Neural progenitor cell (in vitro differentiated cells): ENCODE measurements at regions not wholly inside any gene's neighbourhood (a gene's known extent, or its start where the extent isn't known, plus 50 kb on each side); places are given as distances from the start of the nearest gene placed in this dataset.

ENCODE experiments used
- DNase-seq: peaks from one replicate; pipeline ENCODE4 v3.0.0-alpha.2; 2016; ENCODE audit warnings: low spot score
- H2AFZ ChIP-seq: fragments of 200-600 bp; sonication (generic); replicated peaks from 2 replicates; pipeline ENCODE4 v1.6.1; 2016; ENCODE audit warnings: antibody characterized with exemption
- H3F3A ChIP-seq: fragments of 200-600 bp; sonication (generic); 2 replicates; pipeline ENCODE4 v1.6.1; 2016; ENCODE audit warnings: antibody characterized with exemption, low read depth
- H3K27ac ChIP-seq: fragments of 200-600 bp; sonication (generic); 2 replicates; pipeline ENCODE4 v1.5.1; 2016; ENCODE audit warnings: mild to moderate bottlenecking
- H3K27me3 ChIP-seq: fragments of 200-600 bp; sonication (generic); 2 replicates; pipeline ENCODE4 v1.6.1; 2016; ENCODE audit warnings: mild to moderate bottlenecking, moderate library complexity
- H3K36me3 ChIP-seq: fragments of 200-600 bp; sonication (generic); 2 replicates; pipeline ENCODE4 v1.5.1; 2016
- H3K4me1 ChIP-seq: fragments of 200-600 bp; sonication (generic); 2 replicates; pipeline ENCODE4 v1.6.1; 2016; ENCODE audit warnings: mixed run types
- H3K4me2 ChIP-seq: fragments of 200-600 bp; sonication (generic); 2 replicates; pipeline ENCODE4 v1.6.1; 2016
- H3K4me3 ChIP-seq: fragments of 200-600 bp; sonication (generic); 2 replicates; pipeline ENCODE4 v1.5.1; 2016
- H3K79me2 ChIP-seq: fragments of 200-600 bp; sonication (generic); 2 replicates; pipeline ENCODE4 v1.6.1; 2016; ENCODE audit warnings: low read depth
- H3K9ac ChIP-seq: fragments of 200-600 bp; sonication (generic); 2 replicates; pipeline ENCODE4 v1.6.1; 2016
- H3K9me3 ChIP-seq: fragments of 200-600 bp; sonication (generic); 2 replicates; pipeline ENCODE4 v1.5.1; 2016; ENCODE audit warnings: low read depth
- H4K20me1 ChIP-seq: fragments of 200-600 bp; sonication (generic); 2 replicates; pipeline ENCODE4 v1.6.1; 2016; ENCODE audit warnings: low read depth
- H3K27ac Mint-ChIP-seq: 3 replicates; pipeline ENCODE4 v1.8.0; 2021; ENCODE audit warnings: mixed read lengths
- H3K27me3 Mint-ChIP-seq: 2 replicates; pipeline ENCODE4 v1.8.0; 2022; ENCODE audit warnings: low read depth, mild to moderate bottlenecking, inconsistent platforms, moderate library complexity, mixed read lengths; ENCODE audit not compliant: insufficient read depth
- H3K36me3 Mint-ChIP-seq: 3 replicates; pipeline ENCODE4 v1.8.0; 2021; ENCODE audit warnings: mixed read lengths
- H3K4me1 Mint-ChIP-seq: 3 replicates; pipeline ENCODE4 v1.8.0; 2021; ENCODE audit warnings: mixed read lengths
- H3K4me3 Mint-ChIP-seq: 3 replicates; pipeline ENCODE4 v1.8.0; 2021; ENCODE audit warnings: mild to moderate bottlenecking, moderate library complexity, mixed read lengths
- H3K9me3 Mint-ChIP-seq: 3 replicates; pipeline ENCODE4 v1.8.0; 2020; ENCODE audit warnings: mixed read lengths
- EZH2 ChIP-seq: fragments of 200-600 bp; sonication (generic); IDR thresholded peaks from 2 replicates; pipeline ENCODE4 v1.6.1; 2017; ENCODE audit warnings: antibody characterized with exemption, mild to moderate bottlenecking, moderate library complexity
- EZH2phosphoT487 ChIP-seq: fragments of 200-600 bp; sonication (generic); IDR thresholded peaks from 2 replicates; pipeline ENCODE4 v1.6.1; 2017; ENCODE audit warnings: antibody characterized with exemption
- TF ChIP-seq, protein P1 (sequence below): fragments of 200-600 bp; sonication (generic); IDR thresholded peaks from 2 replicates; pipeline ENCODE4 v1.5.1; 2017; ENCODE audit warnings: antibody characterized with exemption, mild to moderate bottlenecking

DNA sequence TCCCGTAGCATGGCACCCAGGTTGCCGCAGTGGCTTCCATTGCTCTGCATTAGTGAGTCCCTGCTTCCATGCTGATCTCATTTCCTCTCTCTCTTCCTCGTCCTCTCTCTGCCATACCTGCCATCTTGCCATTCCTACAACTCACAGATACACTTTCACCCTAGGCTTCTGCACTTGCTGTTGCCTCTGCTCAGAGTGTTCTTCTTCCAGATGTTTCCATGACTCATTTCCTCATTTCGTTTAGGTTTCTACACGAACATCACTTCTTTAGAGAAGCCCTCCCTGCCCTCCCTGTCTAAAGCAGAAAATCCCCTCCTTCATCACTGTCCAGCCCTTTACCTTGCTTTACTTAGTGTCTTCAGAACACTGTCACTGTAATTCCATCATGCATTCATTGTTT lies 115.2 kb upstream of the WWC1 start:
- Mint-ChIP-seq H3K27me3 (peaks cover 5% of the 10 kb centered on the region), H3K27ac (peak overlapping the region; percentile 6), H3K36me3 (peaks cover 2% of the 10 kb centered on the region), H3K9me3 (no peaks in the 10 kb centered on the region), H3K4me1 (peaks cover 45% of the 10 kb centered on the region), H3K4me3 (no peak overlapping the region)
- peaks cover 19% of the 10 kb centered on the region for H3K4me1 ChIP-seq
- H4K20me1 ChIP-seq = no peaks in the 10 kb centered on the region
- H3K9ac ChIP-seq = no peak overlapping the region
- H2AFZ ChIP-seq = no peak overlapping the region
- no peak overlapping the region for H3K4me3 ChIP-seq
- H3K79me2 ChIP-seq = no peaks in the 10 kb centered on the region
- H3F3A ChIP-seq = peaks cover 4% of the 10 kb centered on the region
- H3K9me3 ChIP-seq = no peaks in the 10 kb centered on the region
- no peak overlapping the region for H3K27ac ChIP-seq
- no peak overlapping the region for H3K4me2 ChIP-seq
- H3K36me3 ChIP-seq = no peaks in the 10 kb centered on the region
- TF ChIP-seq EZH2 (no peak), EZH2phosphoT487 (no peak)
- TF ChIP-seq, protein P1, sequence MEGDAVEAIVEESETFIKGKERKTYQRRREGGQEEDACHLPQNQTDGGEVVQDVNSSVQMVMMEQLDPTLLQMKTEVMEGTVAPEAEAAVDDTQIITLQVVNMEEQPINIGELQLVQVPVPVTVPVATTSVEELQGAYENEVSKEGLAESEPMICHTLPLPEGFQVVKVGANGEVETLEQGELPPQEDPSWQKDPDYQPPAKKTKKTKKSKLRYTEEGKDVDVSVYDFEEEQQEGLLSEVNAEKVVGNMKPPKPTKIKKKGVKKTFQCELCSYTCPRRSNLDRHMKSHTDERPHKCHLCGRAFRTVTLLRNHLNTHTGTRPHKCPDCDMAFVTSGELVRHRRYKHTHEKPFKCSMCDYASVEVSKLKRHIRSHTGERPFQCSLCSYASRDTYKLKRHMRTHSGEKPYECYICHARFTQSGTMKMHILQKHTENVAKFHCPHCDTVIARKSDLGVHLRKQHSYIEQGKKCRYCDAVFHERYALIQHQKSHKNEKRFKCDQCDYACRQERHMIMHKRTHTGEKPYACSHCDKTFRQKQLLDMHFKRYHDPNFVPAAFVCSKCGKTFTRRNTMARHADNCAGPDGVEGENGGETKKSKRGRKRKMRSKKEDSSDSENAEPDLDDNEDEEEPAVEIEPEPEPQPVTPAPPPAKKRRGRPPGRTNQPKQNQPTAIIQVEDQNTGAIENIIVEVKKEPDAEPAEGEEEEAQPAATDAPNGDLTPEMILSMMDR = no peak
- DNase-seq = no peak
- no peaks in the 10 kb centered on the region for H3K27me3 ChIP-seq

DNA sequence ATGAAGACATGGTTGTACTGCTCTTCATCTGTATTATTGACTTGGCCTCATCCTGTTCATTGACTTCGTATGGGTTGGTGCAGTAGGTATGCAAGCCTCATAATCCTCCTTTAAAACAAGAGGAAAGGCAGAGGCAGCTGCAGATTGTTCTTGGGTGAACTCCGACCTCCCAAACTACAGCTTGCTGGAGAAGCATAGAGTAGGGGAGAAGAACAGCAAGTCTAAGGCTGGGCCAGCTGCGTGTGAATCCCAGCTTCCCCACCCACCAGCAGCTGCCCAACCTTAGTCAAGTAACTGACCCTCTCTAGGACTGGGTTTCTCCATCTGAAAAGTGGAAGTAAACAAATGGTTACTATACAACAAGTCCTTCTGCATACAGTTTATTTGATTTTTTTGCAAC lies 114.5 kb upstream of the WWC1 start:
- H3K27me3 Mint-ChIP-seq = peaks cover 5% of the 10 kb centered on the region
- Histone ChIP-seq H3K4me1 (peaks cover 19% of the 10 kb centered on the region), H3K36me3 (no peaks in the 10 kb centered on the region), H3K27ac (no peak overlapping the region), H3K9ac (no peak overlapping the region), H2AFZ (no peak overlapping the region), H3F3A (peaks cover 4% of the 10 kb centered on the region), H3K9me3 (no peaks in the 10 kb centered on the region), H3K27me3 (no peaks in the 10 kb centered on the region), H3K4me2 (no peak overlapping the region), H3K79me2 (no peaks in the 10 kb centered on the region), H3K4me3 (no peak overlapping the region), H4K20me1 (no peaks in the 10 kb centered on the region)
- H3K27ac Mint-ChIP-seq = no peak overlapping the region
- peaks cover 45% of the 10 kb centered on the region for H3K4me1 Mint-ChIP-seq
- no peak overlapping the region for H3K4me3 Mint-ChIP-seq
- no peaks in the 10 kb centered on the region for H3K9me3 Mint-ChIP-seq
- TF ChIP-seq EZH2phosphoT487 (no peak), EZH2 (no peak)
- TF ChIP-seq, protein P1 = no peak
- DNase-seq = peak; percentile 23
- peaks cover 2% of the 10 kb centered on the region for H3K36me3 Mint-ChIP-seq

DNA sequence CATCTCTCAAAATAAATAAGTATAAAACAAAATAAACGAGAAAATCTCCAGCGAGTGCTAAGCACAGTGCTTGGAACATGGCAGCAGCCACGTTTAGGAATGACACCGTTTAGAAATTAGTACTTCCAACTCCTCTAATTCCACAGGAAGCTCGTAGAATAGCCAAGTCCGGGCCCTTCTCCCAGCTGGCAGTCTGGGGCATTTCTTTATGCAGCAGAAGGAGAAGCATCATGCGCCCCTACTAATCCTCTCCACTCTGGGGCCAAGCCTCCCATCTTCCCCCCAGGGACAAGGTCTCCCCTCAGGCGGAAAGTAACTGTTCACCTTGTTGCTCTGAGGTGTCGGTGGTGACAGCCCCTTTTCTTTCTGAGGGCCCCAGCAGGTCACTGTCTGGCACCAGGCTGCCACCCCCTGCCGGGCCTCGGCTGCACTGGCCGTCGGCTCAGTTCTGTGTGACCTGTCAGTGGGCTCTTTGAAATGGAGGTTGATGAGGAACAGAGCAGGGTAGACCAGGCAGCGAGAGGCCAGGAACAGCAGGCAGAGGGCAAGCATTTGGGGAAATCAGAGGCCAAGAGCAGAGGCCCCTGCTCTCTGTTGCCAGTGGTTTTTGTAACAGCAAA lies 113.5 kb upstream of the WWC1 start:
- Mint-ChIP-seq H3K27ac (peak overlapping the region; percentile 83), H3K4me3 (peak overlapping the region; percentile 36), H3K4me1 (peaks cover 41% of the 10 kb centered on the region), H3K36me3 (peaks cover 5% of the 10 kb centered on the region), H3K9me3 (no peaks in the 10 kb centered on the region), H3K27me3 (peaks cover 5% of the 10 kb centered on the region)
- Histone ChIP-seq H3K27me3 (no peaks in the 10 kb centered on the region), H3K9ac (no peak overlapping the region), H3K9me3 (no peaks in the 10 kb centered on the region), H3K4me2 (peak overlapping the region; percentile 46), H3K4me3 (no peak overlapping the region), H3K27ac (no peak overlapping the region), H3K4me1 (peaks cover 19% of the 10 kb centered on the region), H2AFZ (no peak overlapping the region), H3F3A (peaks cover 4% of the 10 kb centered on the region), H3K36me3 (no peaks in the 10 kb centered on the region), H3K79me2 (no peaks in the 10 kb centered on the region), H4K20me1 (no peaks in the 10 kb centered on the region)
- peak; percentile 62 for DNase-seq
- TF ChIP-seq EZH2phosphoT487 (no peak), EZH2 (no peak)
- TF ChIP-seq, protein P1 = no peak
